Astrocyte of the cerebellum (primary cell): ENCODE measurements at regions not wholly inside any gene's neighbourhood (a gene's known extent, or its start where the extent isn't known, plus 50 kb on each side); places are given as distances from the start of the nearest gene placed in this dataset.

Experiments
- DNase-seq: peaks from one replicate; pipeline ENCODE4 v3.0.0-alpha.2; 2011; ENCODE audit warnings: low read depth
- H3K4me3 ChIP-seq: 2 replicates; pipeline ENCODE4 v1.5.1; 2011; ENCODE audit warnings: mild to moderate bottlenecking, low read depth, low read length, moderate library complexity
- in situ Hi-C: cut with HindIII; loops from 2 replicates; pipeline ENCODE4 v1.10.0; 2017; ENCODE audit warnings: low sequenced_read_pairs
- TF ChIP-seq, protein P1 (sequence below): IDR thresholded peaks from 2 replicates; pipeline ENCODE4 v1.5.1; 2012; ENCODE audit warnings: low read length, low read depth, moderate library complexity, mild to moderate bottlenecking; ENCODE audit errors: missing control alignments

DNA sequence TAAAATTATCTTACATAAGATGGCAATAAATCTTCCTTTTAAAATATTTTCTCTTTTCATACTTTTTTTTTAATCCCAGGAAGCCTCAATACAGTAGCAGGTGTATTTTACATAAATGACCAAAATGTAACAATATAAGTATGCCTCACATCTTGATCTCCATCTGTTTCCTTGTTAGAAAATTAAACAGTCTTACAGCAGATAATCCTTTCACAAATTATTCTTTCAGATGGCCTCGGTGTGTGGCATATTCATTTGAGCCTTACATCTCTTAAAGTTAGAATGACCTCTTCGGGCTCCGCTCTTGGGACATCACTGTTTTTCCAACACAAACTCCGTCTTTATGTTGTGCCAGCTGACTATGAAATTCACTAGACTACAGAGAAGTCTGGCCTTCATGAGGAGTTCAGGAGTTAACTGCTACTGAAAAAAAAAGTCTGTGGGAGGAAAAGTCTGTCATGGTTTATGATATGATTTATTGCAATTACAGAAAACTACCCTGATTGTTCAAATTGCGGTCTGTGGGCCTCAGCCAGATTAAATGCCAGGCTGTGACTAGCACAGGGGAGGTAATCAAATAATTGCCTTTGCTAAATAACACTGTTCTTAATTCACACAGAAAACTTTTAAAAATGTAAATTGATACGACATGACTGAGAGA is 292.9 kb upstream of the PUM3 start:
- DNase-seq: no peak
- H3K4me3 ChIP-seq: no peak overlapping the region
- in situ Hi-C loops: no loop called here
- TF ChIP-seq, protein P1, sequence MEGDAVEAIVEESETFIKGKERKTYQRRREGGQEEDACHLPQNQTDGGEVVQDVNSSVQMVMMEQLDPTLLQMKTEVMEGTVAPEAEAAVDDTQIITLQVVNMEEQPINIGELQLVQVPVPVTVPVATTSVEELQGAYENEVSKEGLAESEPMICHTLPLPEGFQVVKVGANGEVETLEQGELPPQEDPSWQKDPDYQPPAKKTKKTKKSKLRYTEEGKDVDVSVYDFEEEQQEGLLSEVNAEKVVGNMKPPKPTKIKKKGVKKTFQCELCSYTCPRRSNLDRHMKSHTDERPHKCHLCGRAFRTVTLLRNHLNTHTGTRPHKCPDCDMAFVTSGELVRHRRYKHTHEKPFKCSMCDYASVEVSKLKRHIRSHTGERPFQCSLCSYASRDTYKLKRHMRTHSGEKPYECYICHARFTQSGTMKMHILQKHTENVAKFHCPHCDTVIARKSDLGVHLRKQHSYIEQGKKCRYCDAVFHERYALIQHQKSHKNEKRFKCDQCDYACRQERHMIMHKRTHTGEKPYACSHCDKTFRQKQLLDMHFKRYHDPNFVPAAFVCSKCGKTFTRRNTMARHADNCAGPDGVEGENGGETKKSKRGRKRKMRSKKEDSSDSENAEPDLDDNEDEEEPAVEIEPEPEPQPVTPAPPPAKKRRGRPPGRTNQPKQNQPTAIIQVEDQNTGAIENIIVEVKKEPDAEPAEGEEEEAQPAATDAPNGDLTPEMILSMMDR: no peak

DNA sequence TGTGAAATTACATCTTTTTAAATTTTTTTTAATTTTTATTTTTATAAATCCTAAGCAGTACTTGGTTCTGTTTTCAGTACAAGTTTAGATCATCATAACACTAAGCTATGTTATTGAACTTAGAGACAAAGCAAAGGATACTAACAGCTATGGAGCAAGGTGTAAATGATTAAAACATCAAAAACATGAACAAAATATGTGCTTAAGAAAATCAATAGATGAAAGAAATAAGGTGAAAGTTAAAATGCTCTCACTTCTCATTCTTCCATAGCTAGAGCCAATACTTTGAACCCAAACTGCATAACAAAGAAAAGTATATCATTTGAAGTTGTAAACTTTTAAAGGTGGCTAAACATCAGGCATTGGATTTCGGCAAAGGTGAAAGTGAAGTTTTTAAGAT is 292.3 kb upstream of the PUM3 start:
- no peak for DNase-seq
- in situ Hi-C loops: no loop called here
- no peak overlapping the region for H3K4me3 ChIP-seq
- TF ChIP-seq, protein P1: no peak

DNA sequence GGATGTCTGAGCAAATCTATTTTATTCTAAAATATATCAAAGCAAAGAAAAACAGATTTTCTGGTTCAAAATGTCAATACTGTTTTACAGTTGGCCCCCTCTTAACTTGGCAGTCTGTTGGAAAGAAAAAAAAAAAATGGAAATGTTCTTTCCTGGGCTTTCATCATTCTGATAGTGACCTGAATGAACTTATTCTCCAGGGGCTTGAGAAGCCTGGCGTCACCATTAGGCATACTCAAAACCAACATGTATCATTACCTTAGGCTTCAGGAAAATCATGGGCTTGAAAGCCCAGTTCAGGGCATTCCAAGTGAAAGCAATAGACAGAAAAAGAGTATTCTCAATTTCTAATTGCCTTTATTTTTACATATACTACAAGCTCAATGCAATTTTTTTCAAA is 283.7 kb upstream of the PUM3 start:
- TF ChIP-seq, protein P1: no peak
- in situ Hi-C loops: no loop called here
- no peak for DNase-seq
- no peak overlapping the region for H3K4me3 ChIP-seq

DNA sequence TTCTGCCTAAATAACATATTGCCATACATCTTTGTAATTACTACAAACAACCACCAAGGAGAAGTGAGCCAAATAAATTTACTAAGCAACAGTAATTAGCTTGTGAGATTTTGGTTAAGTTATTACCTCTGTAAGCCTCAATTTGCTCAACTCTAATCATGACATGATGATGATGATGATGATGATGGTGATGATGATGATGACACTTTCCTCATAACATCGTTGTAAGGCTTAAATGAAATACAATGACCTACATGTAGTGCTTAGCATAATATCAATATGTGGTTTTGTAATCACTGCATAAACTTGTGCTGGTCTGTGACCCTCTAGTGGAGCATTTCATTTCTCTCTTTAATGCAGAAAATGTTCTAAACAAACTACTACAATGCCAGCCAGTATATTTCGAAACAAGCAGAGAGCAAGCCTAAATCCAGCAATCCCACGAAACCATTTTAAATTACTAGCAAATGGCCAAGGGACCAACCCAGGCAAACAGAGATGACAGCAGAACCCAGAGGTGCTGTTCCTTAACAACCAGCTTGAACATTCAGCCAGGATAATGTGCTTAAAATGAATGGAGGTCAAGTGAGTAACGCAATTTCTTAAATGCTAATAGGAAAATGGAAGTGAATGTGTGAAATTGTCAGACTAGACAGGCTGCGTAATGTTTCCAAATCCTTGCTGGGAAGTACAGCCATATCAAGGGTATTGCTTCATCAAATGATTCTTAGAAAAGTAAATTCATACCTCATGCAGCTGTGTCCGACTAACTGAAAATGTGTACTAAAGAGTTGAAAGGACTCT is 281.9 kb upstream of the PUM3 start:
- TF ChIP-seq, protein P1: no peak
- no peak for DNase-seq
- in situ Hi-C loops: no loop called here

DNA sequence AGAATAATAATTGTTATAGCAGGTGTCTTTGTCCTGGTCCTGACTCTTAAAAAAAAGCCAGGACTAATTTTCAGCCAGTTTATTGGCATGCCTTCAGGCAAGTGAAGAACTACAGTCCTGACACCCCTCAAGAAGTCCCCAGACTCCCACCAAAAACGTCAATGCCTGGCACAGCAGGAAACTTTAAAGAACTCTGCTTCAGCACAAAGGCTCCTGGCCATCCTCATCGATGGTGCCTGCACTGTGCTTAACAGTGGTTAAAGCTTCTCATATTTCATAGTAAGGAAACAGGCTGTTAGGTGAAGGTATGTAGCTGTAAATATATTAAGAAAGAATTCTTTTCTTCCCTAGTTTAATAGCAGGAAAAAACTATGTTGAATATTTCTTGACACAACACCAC is 280.1 kb upstream of the PUM3 start:
- in situ Hi-C loops: no loop called here
- no peak overlapping the region for H3K4me3 ChIP-seq
- DNase-seq: no peak
- TF ChIP-seq, protein P1: no peak

More for the DNA sequence above, 281.9 kb upstream of the PUM3 start:
- H3K4me3 ChIP-seq: no peak overlapping the region

DNA sequence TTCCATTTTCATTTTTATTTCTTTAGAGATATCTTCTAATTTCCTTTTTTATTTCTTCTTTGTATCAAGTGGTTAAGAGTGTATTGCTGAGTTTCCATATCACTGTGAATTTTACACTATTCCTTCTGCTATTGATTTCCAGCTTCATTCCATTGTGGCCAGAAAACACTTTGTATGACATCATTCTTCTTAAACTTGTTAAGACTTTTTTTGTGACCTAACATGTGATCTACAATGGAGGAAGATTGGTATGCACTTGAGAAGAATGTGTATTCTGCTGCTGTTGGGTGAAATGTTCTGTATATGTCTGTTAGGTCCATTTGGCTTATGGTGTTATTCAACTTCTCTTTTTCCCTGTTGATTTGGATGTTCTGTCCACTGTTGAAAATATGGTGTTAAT is 274.2 kb upstream of the PUM3 start:
- no peak for DNase-seq
- TF ChIP-seq, protein P1: no peak
- in situ Hi-C loops: no loop called here
- no peak overlapping the region for H3K4me3 ChIP-seq
